WTC11 (cell line): ENCODE measurements at regions not wholly inside any gene's neighbourhood (a gene's known extent, or its start where the extent isn't known, plus 50 kb on each side); places are given as distances from the start of the nearest gene placed in this dataset.

ENCODE experiments used
- ATAC-seq: fragments of 200-7000 bp; cut with Tn5 transposase; 2 replicates; pipeline ENCODE4 v1.10.0; 2021; ENCODE audit warnings: mild to moderate bottlenecking, moderate library complexity
- CTCF ChIA-PET: fragments of 300-600 bp; sonication (Branson Sonifier 250); formaldehyde crosslinking; loops from one replicate; lab custom pipeline; 2021; ENCODE audit warnings: antibody characterized with exemption; lab: Charles Lee
- POLR2A ChIA-PET: fragments of 350-600 bp; sonication (Branson Sonifier 250); formaldehyde crosslinking; loops from one replicate; lab custom pipeline; 2021; ENCODE audit warnings: antibody characterized with exemption; lab: Charles Lee
- DNase-seq: peaks from one replicate; pipeline ENCODE4 v3.0.0; 2021; ENCODE audit warnings: low spot score
- H3K27ac Mint-ChIP-seq: 2 replicates; pipeline ENCODE4 v1.8.0; 2021; ENCODE audit warnings: mixed read lengths
- H3K27me3 Mint-ChIP-seq: 2 replicates; pipeline ENCODE4 v1.8.0; 2021; ENCODE audit warnings: low read depth, mild to moderate bottlenecking, moderate library complexity, mixed read lengths
- H3K36me3 Mint-ChIP-seq: 2 replicates; pipeline ENCODE4 v1.8.0; 2021; ENCODE audit warnings: mixed read lengths
- H3K4me1 Mint-ChIP-seq: 2 replicates; pipeline ENCODE4 v1.8.0; 2022; ENCODE audit warnings: mixed read lengths
- H3K4me3 Mint-ChIP-seq: 2 replicates; pipeline ENCODE4 v1.8.0; 2021; ENCODE audit warnings: mild to moderate bottlenecking, moderate library complexity, mixed read lengths
- H3K9me3 Mint-ChIP-seq: 2 replicates; pipeline ENCODE4 v1.8.0; 2021; ENCODE audit warnings: mixed read lengths
- CBFB ChIP-seq: sonication (generic); formaldehyde crosslinking; IDR thresholded peaks from 2 replicates; pipeline ENCODE4 v1.8.1; 2022; ENCODE audit warnings: mild to moderate bottlenecking, low read depth, missing genetic modification reagents
- E2F4 ChIP-seq: sonication (generic); formaldehyde crosslinking; IDR thresholded peaks from 2 replicates; pipeline ENCODE4 v1.8.1; 2022; ENCODE audit warnings: low read depth, mild to moderate bottlenecking, moderate library complexity, missing genetic modification reagents, borderline replicate concordance
- FOXJ3 ChIP-seq: sonication (generic); formaldehyde crosslinking; IDR thresholded peaks from 2 replicates; pipeline ENCODE4 v1.9.0; 2021; ENCODE audit warnings: missing genetic modification reagents, mild to moderate bottlenecking, borderline replicate concordance
- HMGA2 ChIP-seq: fragments of 250-450 bp; sonication (Bioruptor Pico); IDR thresholded peaks from 2 replicates; pipeline ENCODE4 v1.4.0; 2021; ENCODE audit warnings: mild to moderate bottlenecking, moderate library complexity
- NFYB ChIP-seq: sonication (generic); formaldehyde crosslinking; conservative IDR thresholded peaks from 2 replicates; pipeline ENCODE4 v1.8.0; 2022; ENCODE audit warnings: low read depth, missing genetic modification reagents
- SMAD3 ChIP-seq: sonication (generic); formaldehyde crosslinking; IDR thresholded peaks from 2 replicates; pipeline ENCODE4 v1.8.0; 2022; ENCODE audit warnings: missing genetic modification reagents, mild to moderate bottlenecking, borderline replicate concordance
- SMAD4 ChIP-seq: sonication (generic); formaldehyde crosslinking; IDR thresholded peaks from 2 replicates; pipeline ENCODE4 v1.8.0; 2022; ENCODE audit warnings: mild to moderate bottlenecking, missing genetic modification reagents
- SP1 ChIP-seq: sonication (generic); formaldehyde crosslinking; conservative IDR thresholded peaks from 2 replicates; pipeline ENCODE4 v1.8.1; 2022; ENCODE audit warnings: missing genetic modification reagents
- TEAD1 ChIP-seq: sonication (generic); formaldehyde crosslinking; IDR thresholded peaks from 2 replicates; pipeline ENCODE4 v1.8.0; 2022; ENCODE audit warnings: mild to moderate bottlenecking, missing genetic modification reagents
- TEAD4 ChIP-seq: sonication (generic); formaldehyde crosslinking; IDR thresholded peaks from 2 replicates; pipeline ENCODE4 v1.8.0; 2022; ENCODE audit warnings: mild to moderate bottlenecking, missing genetic modification reagents
- USF1 ChIP-seq: sonication (generic); formaldehyde crosslinking; IDR thresholded peaks from 2 replicates; pipeline ENCODE4 v1.8.0; 2022; ENCODE audit warnings: mild to moderate bottlenecking, missing genetic modification reagents
- ZBTB21 ChIP-seq: sonication (generic); formaldehyde crosslinking; IDR thresholded peaks from 2 replicates; pipeline ENCODE4 v1.8.1; 2023; ENCODE audit warnings: mild to moderate bottlenecking, missing genetic modification reagents, borderline replicate concordance
- ZNF219 ChIP-seq: sonication (generic); formaldehyde crosslinking; IDR thresholded peaks from 2 replicates; pipeline ENCODE4 v1.8.0; 2023; ENCODE audit warnings: missing genetic modification reagents, mild to moderate bottlenecking, borderline replicate concordance
- ZNF425 ChIP-seq: fragments of 250-450 bp; sonication (Bioruptor Pico); conservative IDR thresholded peaks from 2 replicates; pipeline ENCODE4 v1.9.0; 2021; ENCODE audit warnings: mild to moderate bottlenecking
- TF ChIP-seq, protein P1 (sequence below): sonication (generic); formaldehyde crosslinking; IDR thresholded peaks from 2 replicates; pipeline ENCODE4 v1.8.1; 2023; ENCODE audit warnings: mild to moderate bottlenecking, missing genetic modification reagents, moderate library complexity
- TF ChIP-seq, protein P2 (sequence below): fragments of 250-450 bp; sonication (Bioruptor Pico); IDR thresholded peaks from 2 replicates; pipeline ENCODE4 v1.9.0; 2021; ENCODE audit warnings: mild to moderate bottlenecking
- TF ChIP-seq, protein P3 (sequence below): sonication (generic); formaldehyde crosslinking; IDR thresholded peaks from 2 replicates; pipeline ENCODE4 v1.8.0; 2023; ENCODE audit warnings: missing genetic modification reagents, mild to moderate bottlenecking, borderline replicate concordance

- no peak overlapping the region for H3K27ac Mint-ChIP-seq
- H3K27me3 Mint-ChIP-seq, result peaks cover 99% of the 10 kb centered on the region
- no peak overlapping the region for H3K4me3 Mint-ChIP-seq
- POLR2A ChIA-PET, result no interaction called here
- DNase-seq, result no peak
- H3K4me1 Mint-ChIP-seq, result peaks cover 50% of the 10 kb centered on the region
- H3K9me3 Mint-ChIP-seq, result no peaks in the 10 kb centered on the region
- no peak for ATAC-seq
- no peaks in the 10 kb centered on the region for H3K36me3 Mint-ChIP-seq
- CTCF ChIA-PET, result interaction anchor here (0.6 to 5.1 kb wide), 22 partner anchors 8 to 265 kb away, joined by 3 to 92 read pairs (median 4); partner anchors contain the start of gene FOXD1
- TF ChIP-seq ZNF219 (CRISPR knock-in tag) (no peak), SP1 (CRISPR knock-in tag) (no peak), FOXJ3 (CRISPR knock-in tag) (no peak), USF1 (no peak), NFYB (no peak), E2F4 (CRISPR knock-in tag) (no peak), ZBTB21 (no peak), HMGA2 (no peak)
- TF ChIP-seq, protein P1, sequence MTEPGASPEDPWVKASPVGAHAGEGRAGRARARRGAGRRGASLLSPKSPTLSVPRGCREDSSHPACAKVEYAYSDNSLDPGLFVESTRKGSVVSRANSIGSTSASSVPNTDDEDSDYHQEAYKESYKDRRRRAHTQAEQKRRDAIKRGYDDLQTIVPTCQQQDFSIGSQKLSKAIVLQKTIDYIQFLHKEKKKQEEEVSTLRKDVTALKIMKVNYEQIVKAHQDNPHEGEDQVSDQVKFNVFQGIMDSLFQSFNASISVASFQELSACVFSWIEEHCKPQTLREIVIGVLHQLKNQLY (CRISPR knock-in tag), result no peak
- TF ChIP-seq, protein P2, sequence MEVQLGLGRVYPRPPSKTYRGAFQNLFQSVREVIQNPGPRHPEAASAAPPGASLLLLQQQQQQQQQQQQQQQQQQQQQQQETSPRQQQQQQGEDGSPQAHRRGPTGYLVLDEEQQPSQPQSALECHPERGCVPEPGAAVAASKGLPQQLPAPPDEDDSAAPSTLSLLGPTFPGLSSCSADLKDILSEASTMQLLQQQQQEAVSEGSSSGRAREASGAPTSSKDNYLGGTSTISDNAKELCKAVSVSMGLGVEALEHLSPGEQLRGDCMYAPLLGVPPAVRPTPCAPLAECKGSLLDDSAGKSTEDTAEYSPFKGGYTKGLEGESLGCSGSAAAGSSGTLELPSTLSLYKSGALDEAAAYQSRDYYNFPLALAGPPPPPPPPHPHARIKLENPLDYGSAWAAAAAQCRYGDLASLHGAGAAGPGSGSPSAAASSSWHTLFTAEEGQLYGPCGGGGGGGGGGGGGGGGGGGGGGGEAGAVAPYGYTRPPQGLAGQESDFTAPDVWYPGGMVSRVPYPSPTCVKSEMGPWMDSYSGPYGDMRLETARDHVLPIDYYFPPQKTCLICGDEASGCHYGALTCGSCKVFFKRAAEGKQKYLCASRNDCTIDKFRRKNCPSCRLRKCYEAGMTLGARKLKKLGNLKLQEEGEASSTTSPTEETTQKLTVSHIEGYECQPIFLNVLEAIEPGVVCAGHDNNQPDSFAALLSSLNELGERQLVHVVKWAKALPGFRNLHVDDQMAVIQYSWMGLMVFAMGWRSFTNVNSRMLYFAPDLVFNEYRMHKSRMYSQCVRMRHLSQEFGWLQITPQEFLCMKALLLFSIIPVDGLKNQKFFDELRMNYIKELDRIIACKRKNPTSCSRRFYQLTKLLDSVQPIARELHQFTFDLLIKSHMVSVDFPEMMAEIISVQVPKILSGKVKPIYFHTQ (CRISPR knock-in tag), result no peak
- TF ChIP-seq, all 79 proteins: peak for 0
Observed at GRCh38 chr5:73304381-73304780, 131.4 kb downstream of the TMEM174 start.

DNA sequence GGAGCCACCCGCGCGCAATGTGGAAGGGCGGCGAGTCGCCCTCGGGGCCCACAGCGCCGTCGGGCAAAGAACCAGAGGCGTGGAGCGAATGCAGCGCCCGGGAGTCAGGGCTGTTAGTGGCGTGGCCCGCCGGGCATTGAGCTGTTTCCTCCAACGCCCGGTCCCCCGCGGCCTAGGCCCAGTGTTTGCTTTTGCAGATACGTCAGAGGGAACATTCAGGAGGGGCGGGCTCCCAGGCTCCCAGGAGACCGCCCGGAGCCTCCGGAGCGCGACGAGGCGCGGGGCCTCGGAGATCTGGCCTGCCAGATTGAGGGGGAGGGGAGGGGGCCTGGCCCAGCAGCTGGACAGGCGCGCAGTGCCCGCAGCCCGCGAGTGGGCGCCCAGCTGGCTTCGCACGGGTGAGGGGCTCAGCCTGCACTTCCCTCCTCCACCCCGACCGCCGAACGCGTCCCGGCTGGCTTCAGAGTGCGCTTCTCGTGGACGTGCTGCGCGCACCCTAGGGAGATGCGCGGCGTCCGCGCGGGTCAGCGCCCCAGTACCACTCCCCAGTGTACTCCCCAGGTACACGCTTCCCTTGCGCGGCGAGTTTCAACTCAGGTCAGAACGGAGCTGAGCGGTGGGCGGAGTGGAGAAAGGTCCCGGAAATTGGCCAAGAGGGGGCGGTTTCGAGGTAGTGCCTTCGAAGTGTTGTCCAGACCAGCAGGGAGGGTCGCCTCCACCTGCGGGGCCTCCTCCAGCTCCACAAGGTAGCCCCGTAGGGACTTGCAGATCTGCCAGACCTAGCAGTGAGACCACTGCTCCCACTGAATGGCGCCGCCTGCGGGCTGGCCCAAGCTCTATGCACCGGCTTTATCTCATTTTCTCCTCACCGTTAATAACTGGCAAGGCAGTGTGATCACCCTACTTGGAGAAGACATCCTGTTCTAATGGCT lies 130.4 kb downstream of the TMEM174 start:
- H3K27me3 Mint-ChIP-seq, result peaks cover 100% of the 10 kb centered on the region
- ChIA-PET POLR2A (interaction anchor here (1.0 kb wide), 1 partner anchor 87 kb away, joined by 3 read pairs; no protein-coding TSS in a partner anchor), CTCF (interaction anchor here (0.7 to 5.1 kb wide), 39 partner anchors 9 to 266 kb away, joined by 3 to 92 read pairs (median 4); partner anchors contain the start of gene FOXD1)
- H3K4me3 Mint-ChIP-seq, result peak overlapping the region; percentile 73
- H3K27ac Mint-ChIP-seq, result no peak overlapping the region
- H3K4me1 Mint-ChIP-seq, result peaks cover 56% of the 10 kb centered on the region
- no peaks in the 10 kb centered on the region for H3K9me3 Mint-ChIP-seq
- DNase-seq, result peak; percentile 76
- H3K36me3 Mint-ChIP-seq, result no peaks in the 10 kb centered on the region
- peak; percentile 64 for ATAC-seq
- no peak for TF ChIP-seq TEAD1 (CRISPR knock-in tag)
- no peak for TF ChIP-seq TEAD4
- 0 out of 2 replicates have a peak, but pooled peaks have one; percentile 71 for TF ChIP-seq CBFB (CRISPR knock-in tag)
- TF ChIP-seq E2F4 (CRISPR knock-in tag), result no peak
- TF ChIP-seq USF1, result no peak
- no peak for TF ChIP-seq HMGA2
- TF ChIP-seq SMAD4 (CRISPR knock-in tag), result no peak
- TF ChIP-seq, protein P3, sequence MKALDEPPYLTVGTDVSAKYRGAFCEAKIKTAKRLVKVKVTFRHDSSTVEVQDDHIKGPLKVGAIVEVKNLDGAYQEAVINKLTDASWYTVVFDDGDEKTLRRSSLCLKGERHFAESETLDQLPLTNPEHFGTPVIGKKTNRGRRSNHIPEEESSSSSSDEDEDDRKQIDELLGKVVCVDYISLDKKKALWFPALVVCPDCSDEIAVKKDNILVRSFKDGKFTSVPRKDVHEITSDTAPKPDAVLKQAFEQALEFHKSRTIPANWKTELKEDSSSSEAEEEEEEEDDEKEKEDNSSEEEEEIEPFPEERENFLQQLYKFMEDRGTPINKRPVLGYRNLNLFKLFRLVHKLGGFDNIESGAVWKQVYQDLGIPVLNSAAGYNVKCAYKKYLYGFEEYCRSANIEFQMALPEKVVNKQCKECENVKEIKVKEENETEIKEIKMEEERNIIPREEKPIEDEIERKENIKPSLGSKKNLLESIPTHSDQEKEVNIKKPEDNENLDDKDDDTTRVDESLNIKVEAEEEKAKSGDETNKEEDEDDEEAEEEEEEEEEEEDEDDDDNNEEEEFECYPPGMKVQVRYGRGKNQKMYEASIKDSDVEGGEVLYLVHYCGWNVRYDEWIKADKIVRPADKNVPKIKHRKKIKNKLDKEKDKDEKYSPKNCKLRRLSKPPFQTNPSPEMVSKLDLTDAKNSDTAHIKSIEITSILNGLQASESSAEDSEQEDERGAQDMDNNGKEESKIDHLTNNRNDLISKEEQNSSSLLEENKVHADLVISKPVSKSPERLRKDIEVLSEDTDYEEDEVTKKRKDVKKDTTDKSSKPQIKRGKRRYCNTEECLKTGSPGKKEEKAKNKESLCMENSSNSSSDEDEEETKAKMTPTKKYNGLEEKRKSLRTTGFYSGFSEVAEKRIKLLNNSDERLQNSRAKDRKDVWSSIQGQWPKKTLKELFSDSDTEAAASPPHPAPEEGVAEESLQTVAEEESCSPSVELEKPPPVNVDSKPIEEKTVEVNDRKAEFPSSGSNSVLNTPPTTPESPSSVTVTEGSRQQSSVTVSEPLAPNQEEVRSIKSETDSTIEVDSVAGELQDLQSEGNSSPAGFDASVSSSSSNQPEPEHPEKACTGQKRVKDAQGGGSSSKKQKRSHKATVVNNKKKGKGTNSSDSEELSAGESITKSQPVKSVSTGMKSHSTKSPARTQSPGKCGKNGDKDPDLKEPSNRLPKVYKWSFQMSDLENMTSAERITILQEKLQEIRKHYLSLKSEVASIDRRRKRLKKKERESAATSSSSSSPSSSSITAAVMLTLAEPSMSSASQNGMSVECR (CRISPR knock-in tag), result 0 out of 2 replicates have a peak, but pooled peaks have one; percentile 65
- TF ChIP-seq SMAD3 (CRISPR knock-in tag), result no peak
- no peak for TF ChIP-seq ZNF425 (CRISPR knock-in tag)
